ENCODE measurements at regions not wholly inside any gene's neighbourhood (a gene's known extent, or its start where the extent isn't known, plus 50 kb on each side); places are given as distances from the start of the nearest gene placed in this dataset.

DNA sequence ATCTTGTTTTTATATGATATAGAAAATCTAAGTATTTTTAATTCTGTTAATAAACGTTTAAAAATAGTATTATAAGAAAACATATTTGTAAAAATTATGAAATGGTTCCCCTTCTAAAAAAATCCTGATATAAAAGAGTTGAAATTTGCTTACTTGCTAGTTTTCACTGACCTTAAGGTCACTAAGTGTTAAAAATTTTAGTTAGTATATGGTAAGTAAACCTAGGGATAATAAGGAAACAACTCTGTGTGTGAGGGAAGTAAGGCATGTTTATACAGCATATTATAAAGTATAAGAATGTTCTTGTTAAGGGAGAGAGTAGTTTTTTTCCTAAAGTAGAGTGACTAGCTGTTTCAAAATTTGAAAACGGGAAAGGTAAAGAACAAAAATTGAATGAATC lies 130.9 kb upstream of the LYPLAL1 start:
- TF ChIP-seq POLR2A (IDR thresholded peaks at IDR 0.05; ENCODE audit: low read depth, low read length) (no peak), POLR2AphosphoS5 (IDR thresholded peaks at IDR 0.05; ENCODE audit: low read depth, low read length) (no peak), TAF1 (IDR thresholded peaks at IDR 0.05; ENCODE audit: low read depth, low read length) (no peak), PAX5 (IDR thresholded peaks at IDR 0.05; ENCODE audit: insufficient read depth, low read length, severe bottlenecking) (no peak), SPI1 (IDR thresholded peaks at IDR 0.05; ENCODE audit: low read depth, low read length) (no peak)
